ENCODE measurements at regions not wholly inside any gene's neighbourhood (a gene's known extent, or its start where the extent isn't known, plus 50 kb on each side); places are given as distances from the start of the nearest gene placed in this dataset.

GRCh38 chr6:43852350-43852864 lies 82.4 kb downstream of the VEGFA start:
- H3K79me2 ChIP-seq (ENCODE audit: insufficient read depth, low read length): no peaks in the 10 kb centered on the region
- WGBS (ENCODE audit: low lambda C conversion rate): 7% methylated on average over 4 of the region's 4 CpGs
- FAIRE-seq (peak; percentile 55), DNase-seq (ENCODE audit: low spot score) (no peak), ATAC-seq (no peak)
- H3K9ac ChIP-seq (ENCODE audit: insufficient read depth, low read depth, low read length): no peak overlapping the region
- no peak overlapping the region for H2AFZ ChIP-seq (ENCODE audit: low read length)
- no peaks in the 10 kb centered on the region for H3K36me3 ChIP-seq (replicated peaks in 1 of 2; ENCODE audit: control insufficient read depth in 1 of 2, insufficient read depth in 2 of 2, low read length in 2 of 2)
- POLR2A ChIA-PET: no interaction called here
- intact Hi-C loops (cut with micrococcal nuclease; ENCODE audit: unreplicated experiment) (loop anchor here (5.0 kb wide), 1 partner anchor 185 kb away; no protein-coding TSS in a partner anchor), in situ Hi-C loops (cut with HindIII; ENCODE audit: extremely low pct_ligation_motif_present, low pct_unique_long_range_greater_than_20kb) (loop anchor here (5.0 kb wide), 1 partner anchor 100 kb away; no protein-coding TSS in a partner anchor)
- no peaks in the 10 kb centered on the region for H3K9me3 ChIP-seq (ENCODE audit: low read length)
- peaks cover 0 to 14% of the 10 kb centered on the region in 2 experiments; a peak in 2 of 5 replicates for H3K27me3 ChIP-seq (ENCODE audit: control insufficient read depth in 1 of 2, insufficient read depth in 2 of 2, low read length in 2 of 2)
- CTCF ChIA-PET (ENCODE audit: low intra/inter-chr PET ratio, low total read pairs): interaction anchor here (2.1 kb wide), 1 partner anchor 100 kb away, joined by 4 read pairs; no protein-coding TSS in a partner anchor
- no TSS peak for BruUV-seq (replicated peaks)
- H3K4me1 ChIP-seq (ENCODE audit: insufficient read depth, low read length): peaks cover 94% of the 10 kb centered on the region
- H3K4me2 ChIP-seq (ENCODE audit: low read depth, low read length): peak overlapping the region; percentile 40
- no peak overlapping the region for H3K4me3 ChIP-seq (replicated peaks in 1 of 3; ENCODE audit: insufficient read depth in 1 of 3, low read depth in 2 of 3, low read length in 3 of 3)
- no peak overlapping the region for H3K27ac ChIP-seq (ENCODE audit: extremely low read length, insufficient read depth, low read length)
- no peaks in the 10 kb centered on the region for H4K20me1 ChIP-seq (ENCODE audit: insufficient read depth, low read length)
- TF ChIP-seq NR3C1 (CRISPR knock-in tag; IDR thresholded peaks at IDR 0.05): no peak
- no peak for TF ChIP-seq ZBTB40 (IDR thresholded peaks at IDR 0.05)
- TF ChIP-seq ZBTB40 (CRISPR knock-in tag; IDR thresholded peaks at IDR 0.05): no peak
- TF ChIP-seq ZNF503 (CRISPR knock-in tag; IDR thresholded peaks at IDR 0.05): no peak
- no peak for TF ChIP-seq ZNF44 (CRISPR knock-in tag; IDR thresholded peaks at IDR 0.05)
- no peak for TF ChIP-seq ZNF224 (CRISPR knock-in tag; IDR thresholded peaks at IDR 0.05)
- 0 out of 2 replicates have a peak, but pooled peaks have one; percentile 8 for TF ChIP-seq RFX1 (IDR thresholded peaks at IDR 0.05)
- TF ChIP-seq SETDB1 (CRISPR knock-in tag; IDR thresholded peaks at IDR 0.05; ENCODE audit: borderline replicate concordance): no peak
- no peak for TF ChIP-seq LCORL (IDR thresholded peaks at IDR 0.05)
- TF ChIP-seq LCORL (CRISPR knock-in tag; IDR thresholded peaks at IDR 0.05): no peak
- no peak for TF ChIP-seq GTF3A (CRISPR knock-in tag; conservative IDR thresholded peaks at IDR 0.05)
- TF ChIP-seq BCL3 (CRISPR knock-in tag; IDR thresholded peaks at IDR 0.05): 0 out of 2 replicates have a peak, but pooled peaks have one; percentile 37
- TF ChIP-seq GATAD1 (CRISPR knock-in tag; IDR thresholded peaks at IDR 0.05): no peak
- no peak for TF ChIP-seq NFYC (CRISPR knock-in tag; IDR thresholded peaks at IDR 0.05)
